Trophoblast cell (in vitro differentiated cells and primary cell): ENCODE measurements at regions not wholly inside any gene's neighbourhood (a gene's known extent, or its start where the extent isn't known, plus 50 kb on each side); places are given as distances from the start of the nearest gene placed in this dataset.

Experiments used
- DNase-seq, 2 donors: peaks; one replicate each; pipeline ENCODE4 v3.0.0-alpha.2; 2016
- H2AFZ ChIP-seq: 2 replicates; pipeline ENCODE4 v1.6.1; 2013; ENCODE audit warnings: low read length, moderate library complexity, mild to moderate bottlenecking; ENCODE audit not compliant: insufficient read depth, poor library complexity
- H2AK5ac ChIP-seq: 2 replicates; pipeline ENCODE4 v1.6.1; 2013; ENCODE audit warnings: mild to moderate bottlenecking, low read length
- H2BK120ac ChIP-seq: 2 replicates; pipeline ENCODE4 v1.6.1; 2013; ENCODE audit warnings: low read length, mild to moderate bottlenecking, moderate library complexity; ENCODE audit not compliant: insufficient read depth, poor library complexity
- H2BK12ac ChIP-seq: 2 replicates; pipeline ENCODE4 v1.6.1; 2013; ENCODE audit warnings: mild to moderate bottlenecking, low read length, moderate library complexity
- H2BK5ac ChIP-seq: 2 replicates; pipeline ENCODE4 v1.6.1; 2013; ENCODE audit warnings: low read length, low read depth, moderate library complexity, mild to moderate bottlenecking; ENCODE audit not compliant: poor library complexity
- H3K14ac ChIP-seq: 2 replicates; pipeline ENCODE4 v1.6.1; 2013; ENCODE audit warnings: mild to moderate bottlenecking, low read length
- H3K18ac ChIP-seq: 2 replicates; pipeline ENCODE4 v1.6.1; 2013; ENCODE audit warnings: mild to moderate bottlenecking, low read length
- H3K23ac ChIP-seq: 2 replicates; pipeline ENCODE4 v1.6.1; 2013; ENCODE audit warnings: low read length
- H3K27ac ChIP-seq: 2 replicates; pipeline ENCODE4 v1.5.1; 2013; ENCODE audit warnings: low read depth, mild to moderate bottlenecking, inconsistent platforms, low read length, moderate library complexity
- H3K27me3 ChIP-seq: 2 replicates; pipeline ENCODE4 v1.6.1; 2013; ENCODE audit warnings: inconsistent platforms, mild to moderate bottlenecking, low read length, moderate library complexity; ENCODE audit not compliant: insufficient read depth
- H3K36me3 ChIP-seq, 2 experiments: 1 replicate in 1 of 2; 2 replicates in 1 of 2; pipeline ENCODE4 v1.6.1; 2013; ENCODE audit warnings: low read length in 2 of 2, mild to moderate bottlenecking in 2 of 2, moderate library complexity in 1 of 2; ENCODE audit not compliant: insufficient read depth in 2 of 2, control insufficient read depth in 1 of 2
- H3K4ac ChIP-seq: 2 replicates; pipeline ENCODE4 v1.6.1; 2013; ENCODE audit warnings: low read depth, mild to moderate bottlenecking, low read length, moderate library complexity
- H3K4me1 ChIP-seq, 2 experiments: 1 replicate in 1 of 2; 2 replicates in 1 of 2; pipeline ENCODE4 v1.6.1; 2013; ENCODE audit warnings: low read length in 2 of 2, mild to moderate bottlenecking in 2 of 2, moderate library complexity in 1 of 2; ENCODE audit not compliant: insufficient read depth in 2 of 2, control insufficient read depth in 1 of 2
- H3K4me2 ChIP-seq: 2 replicates; pipeline ENCODE4 v1.6.1; 2013; ENCODE audit warnings: inconsistent platforms, mild to moderate bottlenecking, low read length, moderate library complexity
- H3K4me3 ChIP-seq: 2 replicates; pipeline ENCODE4 v1.5.1; 2013; ENCODE audit warnings: mild to moderate bottlenecking, low read depth, low read length, inconsistent platforms
- H3K79me1 ChIP-seq: one replicate; pipeline ENCODE4 v1.6.1; 2013; ENCODE audit warnings: low read length
- H3K79me2 ChIP-seq: 2 replicates; pipeline ENCODE4 v1.6.1; 2013; ENCODE audit warnings: low read length, mild to moderate bottlenecking; ENCODE audit not compliant: control insufficient read depth, insufficient read depth, poor library complexity
- H3K9ac ChIP-seq: 2 replicates; pipeline ENCODE4 v1.6.1; 2013; ENCODE audit warnings: mild to moderate bottlenecking, low read length
- H3K9me3 ChIP-seq: 2 replicates; pipeline ENCODE4 v1.6.1; 2013; ENCODE audit warnings: low read depth, mild to moderate bottlenecking, control low read depth, inconsistent platforms, low read length; ENCODE audit not compliant: insufficient read depth
- H4K12ac ChIP-seq: 2 replicates; pipeline ENCODE4 v1.6.1; 2013; ENCODE audit warnings: low read depth, mild to moderate bottlenecking, low read length, moderate library complexity
- H4K8ac ChIP-seq: 2 replicates; pipeline ENCODE4 v1.6.1; 2013; ENCODE audit warnings: low read depth, mild to moderate bottlenecking, low read length, moderate library complexity
- H4K91ac ChIP-seq: one replicate; pipeline ENCODE4 v1.6.1; 2013; ENCODE audit warnings: low read depth, mild to moderate bottlenecking, low read length, moderate library complexity
- WGBS: extraction: QIAGEN DNeasy Blood & Tissue Kit; methylation state at CpG from one replicate; pipeline ENCODE4 v1.1.7; 2013; ENCODE audit warnings: missing lambda C conversion rate; ENCODE audit not compliant: insufficient read length, insufficient coverage; ENCODE audit errors: extremely low coverage; 5-methylcytosine and 5-hydroxymethylcytosine counted together

DNA sequence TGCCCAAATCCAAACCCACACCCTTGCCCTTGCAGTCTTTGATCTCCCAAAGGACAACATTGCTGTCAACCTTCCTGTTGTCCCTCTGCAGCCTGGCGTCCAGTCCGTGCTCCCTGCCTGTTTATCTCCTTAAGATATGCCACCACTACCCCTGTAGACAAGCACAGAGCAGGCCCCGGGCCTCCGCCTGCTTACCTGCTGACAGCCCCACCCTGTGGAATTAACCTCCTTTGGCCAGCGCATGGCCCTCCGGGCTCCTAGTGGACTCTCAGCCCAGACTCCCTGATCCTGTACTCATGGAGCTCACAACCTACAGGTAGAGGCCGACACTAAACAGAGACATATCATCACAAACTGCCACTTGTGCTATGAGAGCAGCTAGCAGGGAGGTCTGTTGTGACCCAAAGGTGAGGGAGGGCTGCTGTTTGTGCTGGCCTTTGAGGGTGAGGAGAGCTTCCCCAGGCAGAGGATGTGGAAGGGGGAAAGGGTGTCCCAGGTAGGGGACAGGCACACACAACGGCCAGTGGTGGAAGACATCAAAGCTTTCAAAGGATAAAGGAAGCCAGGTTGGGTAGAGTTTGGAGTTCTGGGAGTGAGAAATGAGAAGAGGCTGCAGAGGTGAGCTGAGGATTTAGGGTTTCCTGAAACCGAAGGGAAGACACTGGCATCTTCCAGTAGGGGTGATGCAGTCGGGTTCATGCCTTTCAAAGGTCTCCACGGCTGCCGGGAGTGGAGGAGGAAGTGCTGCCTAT lies 174.5 kb upstream of the ZMIZ1 start:
- no peak overlapping the region for H3K23ac ChIP-seq

GRCh38 chr10:78894841-78895195 lies 173.9 kb upstream of the ZMIZ1 start:
- H3K9ac ChIP-seq = no peak overlapping the region
- H4K91ac ChIP-seq = no peak overlapping the region
- H2BK12ac ChIP-seq = no peak overlapping the region
- H3K9me3 ChIP-seq = no peaks in the 10 kb centered on the region
- no peak overlapping the region for H3K23ac ChIP-seq
- no peak overlapping the region for H2BK120ac ChIP-seq
- no peaks in the 10 kb centered on the region for H3K79me1 ChIP-seq
- H3K4ac ChIP-seq = no peak overlapping the region
- H3K14ac ChIP-seq = no peak overlapping the region
- no peaks in the 10 kb centered on the region for H3K36me3 ChIP-seq
- no peak overlapping the region for H4K12ac ChIP-seq
- H3K4me2 ChIP-seq = no peak overlapping the region
- H3K4me1 ChIP-seq = peaks cover 5% of the 10 kb centered on the region in 2 experiments
- H3K27me3 ChIP-seq = no peaks in the 10 kb centered on the region
- DNase-seq = no peak
- no peak overlapping the region for H4K8ac ChIP-seq
- no peak overlapping the region for H3K4me3 ChIP-seq
- H2AK5ac ChIP-seq = no peak overlapping the region
- no peak overlapping the region for H3K27ac ChIP-seq
- WGBS = no CpG with 5 or more reads among the region's 3 CpGs
- no peak overlapping the region for H3K18ac ChIP-seq
- no peak overlapping the region for H2BK5ac ChIP-seq
- no peaks in the 10 kb centered on the region for H3K79me2 ChIP-seq
- H2AFZ ChIP-seq = no peak overlapping the region

More for the DNA sequence above, 174.5 kb upstream of the ZMIZ1 start:
- no peak overlapping the region for H4K91ac ChIP-seq
- no peak overlapping the region for H3K14ac ChIP-seq
- no peak overlapping the region for H2AFZ ChIP-seq
- no peak overlapping the region for H2BK120ac ChIP-seq
- H3K27me3 ChIP-seq = no peaks in the 10 kb centered on the region
- no peak for DNase-seq
- H3K79me2 ChIP-seq = no peaks in the 10 kb centered on the region
- no peak overlapping the region for H2BK12ac ChIP-seq
- H4K12ac ChIP-seq = no peak overlapping the region
- no peak overlapping the region for H3K4me2 ChIP-seq
- H3K9ac ChIP-seq = no peak overlapping the region
- no peaks in the 10 kb centered on the region for H3K79me1 ChIP-seq
- peaks cover 5% of the 10 kb centered on the region in 2 experiments for H3K4me1 ChIP-seq
- H3K18ac ChIP-seq = no peak overlapping the region
- H3K36me3 ChIP-seq = no peaks in the 10 kb centered on the region
- H3K27ac ChIP-seq = no peak overlapping the region
- H2BK5ac ChIP-seq = no peak overlapping the region
- no peaks in the 10 kb centered on the region for H3K9me3 ChIP-seq
- WGBS = no CpG with 5 or more reads among the region's 12 CpGs
- no peak overlapping the region for H3K4me3 ChIP-seq
- H2AK5ac ChIP-seq = no peak overlapping the region
- no peak overlapping the region for H4K8ac ChIP-seq
- H3K4ac ChIP-seq = no peak overlapping the region

- H2BK12ac ChIP-seq = no peak overlapping the region
- no peak overlapping the region for H2BK5ac ChIP-seq
- no peak overlapping the region for H3K27ac ChIP-seq
- H3K9ac ChIP-seq = no peak overlapping the region
- no CpG with 5 or more reads among the region's 8 CpGs for WGBS
- no peak overlapping the region for H3K4ac ChIP-seq
- no peaks in the 10 kb centered on the region for H3K9me3 ChIP-seq
- no peaks in the 10 kb centered on the region for H3K36me3 ChIP-seq
- H4K8ac ChIP-seq = no peak overlapping the region
- H2AK5ac ChIP-seq = no peak overlapping the region
- no peak overlapping the region for H3K14ac ChIP-seq
- H3K4me2 ChIP-seq = no peak overlapping the region
- H3K4me1 ChIP-seq = peaks cover 5% of the 10 kb centered on the region in 2 experiments
- no peak overlapping the region for H4K91ac ChIP-seq
- no peak overlapping the region for H2AFZ ChIP-seq
- H3K79me2 ChIP-seq = no peaks in the 10 kb centered on the region
- no peaks in the 10 kb centered on the region for H3K27me3 ChIP-seq
- H2BK120ac ChIP-seq = no peak overlapping the region
- no peak overlapping the region for H4K12ac ChIP-seq
- no peak overlapping the region for H3K23ac ChIP-seq
- H3K79me1 ChIP-seq = no peaks in the 10 kb centered on the region
- no peak overlapping the region for H3K18ac ChIP-seq
- no peak overlapping the region for H3K4me3 ChIP-seq
- DNase-seq = no peak
These were observed 173.3 kb upstream of the ZMIZ1 start for GRCh38 chr10:78895469-78895868.

DNA sequence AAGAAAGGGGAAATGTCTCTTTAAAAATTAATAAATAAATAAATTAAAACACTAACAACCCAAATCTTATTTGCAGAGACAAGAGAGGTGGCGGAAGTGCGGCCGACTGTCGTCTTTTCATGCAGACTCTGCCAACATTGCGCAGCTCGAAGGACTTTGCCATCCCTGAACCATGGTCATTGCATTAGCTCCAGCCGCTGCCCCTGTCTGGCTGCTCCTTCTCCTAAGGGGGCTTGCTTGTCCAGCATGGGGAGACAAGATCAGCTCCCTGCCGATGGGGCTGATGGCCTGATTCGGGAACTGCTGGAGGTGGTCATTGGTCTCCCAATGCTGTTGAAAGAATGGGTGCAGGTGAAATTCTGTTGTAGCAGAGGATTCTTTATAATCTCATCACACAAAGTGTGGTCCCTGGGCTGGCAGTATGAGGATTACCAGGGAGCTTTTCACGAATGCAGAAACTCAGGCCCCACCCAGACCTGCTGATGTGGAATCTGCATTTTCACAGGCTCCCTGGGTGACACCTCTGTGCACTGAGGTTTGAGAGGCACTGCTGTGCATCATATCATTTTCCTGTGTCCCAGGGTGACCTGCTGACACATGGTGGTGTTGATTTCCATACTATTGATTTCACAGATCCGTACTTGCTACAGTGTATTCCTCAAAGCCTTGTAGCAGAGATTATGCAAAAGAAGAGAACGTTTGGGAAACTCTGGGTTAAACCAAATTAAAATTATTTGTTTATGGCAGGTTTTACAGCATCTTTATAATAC lies 172.4 kb upstream of the ZMIZ1 start:
- no peak for DNase-seq
- Histone ChIP-seq H2AK5ac (no peak overlapping the region), H3K27me3 (no peaks in the 10 kb centered on the region), H4K91ac (no peak overlapping the region), H3K79me2 (no peaks in the 10 kb centered on the region), H3K14ac (no peak overlapping the region), H3K9ac (no peak overlapping the region), H2AFZ (no peak overlapping the region), H3K23ac (no peak overlapping the region), H2BK12ac (no peak overlapping the region), H3K27ac (no peak overlapping the region), H2BK5ac (no peak overlapping the region), H3K9me3 (no peaks in the 10 kb centered on the region), H3K36me3 (no peaks in the 10 kb centered on the region), H2BK120ac (no peak overlapping the region), H3K79me1 (no peaks in the 10 kb centered on the region), H3K18ac (no peak overlapping the region), H3K4me3 (no peak overlapping the region), H3K4me1 (peaks cover 5% of the 10 kb centered on the region in 2 experiments), H4K12ac (no peak overlapping the region), H4K8ac (no peak overlapping the region), H3K4ac (no peak overlapping the region), H3K4me2 (no peak overlapping the region)
- WGBS = no CpG with 5 or more reads among the region's 12 CpGs
